HG03460 (cell line): ENCODE measurements at regions not wholly inside any gene's neighbourhood (a gene's known extent, or its start where the extent isn't known, plus 50 kb on each side); places are given as distances from the start of the nearest gene placed in this dataset.
"Not testable (repeated sequence)": the region's sequence is repeated elsewhere in the genome, so short reads cannot be mapped to it uniquely, and the experiment has no call there.

Experiments used
- ATAC-seq: cut with Tn5 transposase; IDR thresholded peaks from one replicate; pipeline ENCODE4 v1.9.1; 2021; ENCODE audit not compliant: unreplicated experiment

- no peak for ATAC-seq
These were observed 274.7 kb upstream of the ID4 start for GRCh38 chr6:19562468-19562867.

- no peak for ATAC-seq
These were observed 267.6 kb upstream of the ID4 start for GRCh38 chr6:19569563-19569962.

GRCh38 chr6:19571176-19571575 is 266.0 kb upstream of the ID4 start:
- ATAC-seq, result no peak

GRCh38 chr6:19578481-19578880 is 258.7 kb upstream of the ID4 start:
- ATAC-seq, result no peak

GRCh38 chr6:19584207-19584606 is 253.0 kb upstream of the ID4 start:
- ATAC-seq, result not testable (repeated sequence)

DNA sequence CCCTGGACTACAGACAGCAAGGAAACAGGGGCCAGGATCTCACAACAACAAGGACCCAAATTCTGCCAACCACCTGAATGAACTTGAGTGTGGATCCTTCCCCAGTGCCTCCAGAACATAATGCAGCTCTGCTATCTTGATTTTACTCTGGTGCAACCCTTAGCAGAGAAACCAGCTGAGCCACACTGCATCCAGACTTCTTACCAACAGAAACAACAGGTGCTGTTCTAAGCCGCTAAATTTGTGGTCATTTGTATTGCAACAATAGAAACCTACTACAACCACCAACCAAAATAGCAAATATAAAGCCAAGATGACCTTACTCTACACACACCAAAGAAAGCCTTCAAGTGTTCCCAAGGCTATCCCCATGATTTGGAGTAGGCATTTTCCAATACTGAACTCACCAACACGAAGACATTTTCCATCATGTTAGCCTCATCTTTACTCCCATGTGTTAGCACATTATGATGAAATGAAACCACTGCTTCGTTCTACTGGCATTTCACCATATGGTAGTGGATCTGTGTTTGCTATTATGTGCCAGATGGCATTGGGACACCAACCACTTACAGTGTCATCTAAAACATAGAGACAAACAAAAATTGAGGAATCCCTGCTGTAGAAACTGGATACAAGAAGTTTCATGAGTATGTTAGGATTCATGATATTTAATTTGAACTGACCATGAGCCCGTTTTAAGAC is 249.8 kb upstream of the ID4 start:
- no peak for ATAC-seq

DNA sequence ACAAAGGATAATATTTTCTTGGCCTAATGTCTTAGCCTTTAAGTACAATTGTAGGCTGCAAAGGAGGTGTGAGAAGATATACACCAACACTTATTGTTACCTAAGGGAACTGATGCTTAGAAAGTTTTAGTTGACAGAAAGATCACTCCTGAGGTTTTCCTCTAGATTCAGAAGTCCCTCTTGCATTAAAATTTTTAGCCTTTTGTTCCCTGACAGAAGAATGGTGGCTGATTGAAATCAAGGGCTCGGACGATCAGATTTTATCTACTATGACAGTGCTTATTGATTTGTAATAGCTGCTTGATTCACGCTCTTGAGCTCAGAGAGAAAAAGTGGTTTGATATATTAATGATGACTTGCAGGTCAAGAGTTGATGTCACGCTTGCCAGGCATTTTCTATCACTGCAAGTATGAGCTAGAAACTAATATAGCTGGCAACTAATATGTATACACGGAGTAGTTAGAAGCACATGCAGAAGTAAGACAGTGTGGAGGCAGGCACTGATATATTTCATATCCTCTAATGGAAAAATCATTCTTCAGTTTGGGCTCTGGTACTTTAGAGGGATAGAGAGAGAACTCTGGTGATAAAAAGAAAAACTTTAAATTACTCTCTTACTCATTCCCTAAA is 246.6 kb upstream of the ID4 start:
- ATAC-seq, result no peak

GRCh38 chr6:19597809-19598320 is 239.3 kb upstream of the ID4 start:
- ATAC-seq, result no peak

GRCh38 chr6:19599796-19600464 is 237.2 kb upstream of the ID4 start:
- ATAC-seq, result no peak

DNA sequence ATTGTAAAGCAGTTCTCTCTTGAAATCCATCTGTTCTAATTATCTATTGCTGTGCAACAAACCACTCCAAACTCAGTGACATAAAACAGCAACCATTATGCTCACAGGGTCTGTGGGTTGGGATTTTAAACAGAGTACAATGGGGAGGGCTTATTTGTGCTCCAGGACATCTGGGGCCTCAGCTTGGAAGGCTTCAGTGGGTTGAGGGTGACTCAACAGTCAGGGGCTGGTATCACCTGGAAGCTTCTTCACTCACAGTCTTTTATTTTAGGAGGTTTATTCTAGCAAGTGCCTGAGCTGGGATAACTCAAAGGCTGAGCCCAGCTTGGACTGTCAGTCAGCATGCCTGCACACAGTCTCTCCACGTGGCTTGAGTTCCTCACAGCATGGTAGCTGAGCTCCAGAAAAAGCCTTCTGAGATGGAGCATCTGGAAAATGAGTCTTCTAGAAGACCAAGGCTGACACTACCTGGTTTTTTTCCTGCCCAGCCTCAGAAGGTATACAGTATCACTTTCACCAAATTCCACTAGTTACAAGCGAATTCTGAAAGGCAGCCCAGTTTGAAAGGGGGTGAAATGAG is 234.6 kb upstream of the ID4 start:
- no peak for ATAC-seq

GRCh38 chr6:19603721-19604120 is 233.4 kb upstream of the ID4 start:
- no peak for ATAC-seq

- no peak for ATAC-seq
These were observed 231.5 kb upstream of the ID4 start for GRCh38 chr6:19605624-19606023.

DNA sequence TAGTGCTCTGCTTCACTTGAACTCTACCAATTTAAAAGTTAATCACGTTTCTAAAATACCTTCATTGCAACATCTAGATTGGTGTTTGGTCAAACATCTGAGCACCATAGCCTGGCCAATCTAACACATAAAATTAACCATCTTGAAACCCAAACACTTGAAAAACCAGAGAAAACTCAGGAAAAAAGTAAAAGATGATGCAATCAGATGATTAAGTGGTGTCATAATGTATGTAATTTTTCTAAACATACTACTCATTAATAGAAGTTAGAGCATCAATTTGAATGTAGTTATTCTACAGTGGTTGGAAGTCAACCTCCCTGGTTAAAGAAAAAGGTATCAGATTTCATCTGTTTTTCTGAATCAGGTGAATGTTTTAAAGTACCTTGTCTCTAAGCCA is 228.6 kb upstream of the ID4 start:
- no peak for ATAC-seq

GRCh38 chr6:19609972-19610641 is 227.1 kb upstream of the ID4 start:
- no peak for ATAC-seq

GRCh38 chr6:19612672-19613466 is 224.3 kb upstream of the ID4 start:
- ATAC-seq, result not testable (repeated sequence)

DNA sequence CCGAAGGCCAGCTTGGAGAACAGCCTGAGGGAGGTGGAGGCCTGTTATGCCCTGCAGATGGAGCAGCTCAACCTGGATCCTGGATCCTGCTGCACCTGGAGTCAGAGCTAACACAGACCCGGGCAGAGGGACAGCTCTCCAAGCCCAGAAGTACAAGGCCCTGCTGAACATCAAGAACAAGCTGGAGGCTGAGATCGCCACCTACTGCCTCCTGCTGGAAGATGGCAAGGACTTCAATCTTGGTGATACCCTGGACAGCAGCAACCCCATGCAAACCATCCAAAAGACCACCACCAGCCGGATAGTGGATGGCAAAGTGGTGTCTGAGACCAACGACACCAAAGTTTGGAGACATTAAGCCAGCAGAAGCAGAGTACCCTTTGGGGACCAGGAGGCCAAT is 223.5 kb upstream of the ID4 start:
- no peak for ATAC-seq

GRCh38 chr6:19616022-19616421 is 221.1 kb upstream of the ID4 start:
- no peak for ATAC-seq

GRCh38 chr6:19632230-19632629 is 204.9 kb upstream of the ID4 start:
- no peak for ATAC-seq

- ATAC-seq, result no peak
These were observed 204.4 kb upstream of the ID4 start for GRCh38 chr6:19632786-19633185.

DNA sequence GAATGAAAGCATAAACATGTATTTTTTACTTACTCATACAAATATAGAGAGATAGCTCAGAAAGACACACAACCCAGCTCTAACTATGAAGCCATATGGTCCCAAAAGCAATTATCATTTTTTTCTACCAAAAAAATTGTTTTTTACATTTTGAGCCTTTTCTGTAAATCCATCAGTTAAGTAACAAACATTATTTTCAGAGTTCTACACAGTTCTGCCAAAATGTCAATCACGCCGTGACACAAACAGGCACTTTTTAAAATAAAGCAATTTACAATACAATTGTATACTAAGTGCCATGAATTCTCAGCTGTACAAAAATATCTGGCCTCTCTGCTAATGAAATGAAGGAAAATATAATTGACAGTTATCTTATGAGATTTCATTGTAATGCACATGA is 201.4 kb upstream of the ID4 start:
- no peak for ATAC-seq
